ENCODE measurements at regions not wholly inside any gene's neighbourhood (a gene's known extent, or its start where the extent isn't known, plus 50 kb on each side); places are given as distances from the start of the nearest gene placed in this dataset.
A peak's percentile ranks its signal among the peaks of the same experiment; 100 is the strongest.
"Not testable (repeated sequence)": the region's sequence is repeated elsewhere in the genome, so short reads cannot be mapped to it uniquely, and the experiment has no call there.

DNA sequence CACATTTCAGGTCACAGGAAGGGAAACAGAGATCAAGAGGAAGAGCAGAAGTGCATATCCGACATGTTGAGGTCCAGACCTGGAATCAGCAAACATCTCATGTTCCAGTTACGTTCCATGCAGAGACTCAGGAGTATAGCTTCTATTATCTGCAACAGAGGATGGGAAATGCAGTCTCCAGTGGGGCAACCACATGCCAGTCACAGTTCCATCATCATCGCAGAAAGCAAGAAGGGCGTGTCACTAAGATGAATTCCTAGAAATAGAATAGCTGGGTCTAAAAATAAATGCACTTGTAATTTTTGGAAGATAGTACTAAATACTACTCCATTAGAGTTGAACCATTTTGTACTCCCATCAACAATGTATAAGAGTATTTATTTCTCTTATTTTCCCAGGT lies 133.2 kb upstream of the MDFIC start:
- Histone ChIP-seq H3K27me3 (replicated peaks) (no peaks in the 10 kb centered on the region), H3K4me3 (no peak overlapping the region), H3K9me3 (replicated peaks) (no peaks in the 10 kb centered on the region), H3K36me3 (no peaks in the 10 kb centered on the region), H3K4me1 (replicated peaks) (no peaks in the 10 kb centered on the region), H3K27ac (no peak overlapping the region)
- DNase-seq (ENCODE audit: low read depth in 1 of 2, low spot score in 2 of 2): no peak

DNA sequence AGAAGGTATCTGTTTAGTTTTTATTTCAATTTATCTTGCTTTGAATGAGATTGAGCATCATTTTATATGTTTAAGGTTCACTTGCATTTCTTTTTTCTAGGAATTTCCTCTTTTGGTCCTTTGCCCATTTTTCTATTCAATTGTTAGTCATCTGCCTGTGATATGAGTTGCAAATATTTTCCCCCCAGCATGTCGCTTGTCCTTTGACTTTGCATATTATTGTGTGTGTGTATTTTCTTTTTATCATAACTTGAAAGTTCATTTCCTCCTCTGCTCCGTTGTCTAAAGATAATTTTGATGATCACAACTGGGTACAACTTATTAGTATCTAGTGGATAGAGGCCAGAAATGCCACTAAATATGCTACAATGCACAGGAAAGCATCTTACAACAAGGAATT lies 132.7 kb upstream of the MDFIC start:
- H3K27me3 ChIP-seq (replicated peaks): no peaks in the 10 kb centered on the region
- H3K9me3 ChIP-seq (replicated peaks): no peaks in the 10 kb centered on the region
- no peak for DNase-seq (ENCODE audit: low read depth in 1 of 2, low spot score in 2 of 2)
- H3K36me3 ChIP-seq: no peaks in the 10 kb centered on the region
- no peak overlapping the region for H3K4me3 ChIP-seq
- H3K27ac ChIP-seq: no peak overlapping the region
- no peaks in the 10 kb centered on the region for H3K4me1 ChIP-seq (replicated peaks)

DNA sequence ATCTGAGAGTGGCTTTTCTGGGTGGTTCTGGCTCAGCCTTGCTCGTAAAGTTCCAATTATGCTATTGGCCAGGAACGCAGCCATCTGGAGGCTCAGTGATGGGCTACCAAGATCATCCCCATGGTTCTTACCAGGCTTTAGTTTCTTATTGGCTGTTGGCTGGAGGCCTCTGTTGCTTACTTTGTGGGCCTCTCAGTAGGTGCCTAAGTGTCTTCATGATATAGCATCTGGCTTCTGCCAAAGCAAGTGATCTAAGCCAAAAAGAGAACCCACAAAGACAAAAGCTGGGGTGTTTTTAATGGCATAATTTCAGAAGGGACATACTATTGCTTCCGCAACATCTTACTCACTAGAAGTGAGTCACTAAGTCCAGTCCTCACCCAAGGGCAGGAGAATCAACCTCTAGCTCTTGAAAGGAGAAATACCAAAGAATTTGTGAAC lies 132.0 kb upstream of the MDFIC start:
- no peak for DNase-seq (ENCODE audit: low read depth in 1 of 2, low spot score in 2 of 2)
- no peak overlapping the region for H3K27ac ChIP-seq
- no peak overlapping the region for H3K4me3 ChIP-seq
- H3K9me3 ChIP-seq (replicated peaks): no peaks in the 10 kb centered on the region
- H3K4me1 ChIP-seq (replicated peaks): no peaks in the 10 kb centered on the region
- no peaks in the 10 kb centered on the region for H3K27me3 ChIP-seq (replicated peaks)
- no peaks in the 10 kb centered on the region for H3K36me3 ChIP-seq

DNA sequence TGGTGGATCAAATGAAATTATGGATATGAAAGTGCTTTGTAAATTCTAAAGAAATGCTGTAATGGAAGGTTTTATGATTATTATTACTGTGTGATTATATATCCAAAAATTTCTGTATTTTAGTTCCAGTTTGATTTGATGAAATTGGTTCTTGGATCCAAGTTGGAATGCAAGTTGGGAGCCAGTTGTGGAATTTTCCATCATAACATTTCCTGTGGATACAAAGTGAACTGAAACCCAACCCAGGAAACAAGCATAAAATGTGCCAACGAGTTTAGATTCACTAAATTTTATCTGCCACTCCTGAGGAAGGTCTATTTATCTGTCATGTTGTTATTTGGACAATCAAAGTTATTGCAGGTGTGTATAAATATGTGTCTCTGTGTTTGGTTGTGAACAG lies 131.4 kb upstream of the MDFIC start:
- H3K27me3 ChIP-seq (replicated peaks): no peaks in the 10 kb centered on the region
- no peaks in the 10 kb centered on the region for H3K4me1 ChIP-seq (replicated peaks)
- H3K9me3 ChIP-seq (replicated peaks): no peaks in the 10 kb centered on the region
- no peak overlapping the region for H3K4me3 ChIP-seq
- no peaks in the 10 kb centered on the region for H3K36me3 ChIP-seq
- no peak overlapping the region for H3K27ac ChIP-seq
- DNase-seq (ENCODE audit: low read depth in 1 of 2, low spot score in 2 of 2): no peak

DNA sequence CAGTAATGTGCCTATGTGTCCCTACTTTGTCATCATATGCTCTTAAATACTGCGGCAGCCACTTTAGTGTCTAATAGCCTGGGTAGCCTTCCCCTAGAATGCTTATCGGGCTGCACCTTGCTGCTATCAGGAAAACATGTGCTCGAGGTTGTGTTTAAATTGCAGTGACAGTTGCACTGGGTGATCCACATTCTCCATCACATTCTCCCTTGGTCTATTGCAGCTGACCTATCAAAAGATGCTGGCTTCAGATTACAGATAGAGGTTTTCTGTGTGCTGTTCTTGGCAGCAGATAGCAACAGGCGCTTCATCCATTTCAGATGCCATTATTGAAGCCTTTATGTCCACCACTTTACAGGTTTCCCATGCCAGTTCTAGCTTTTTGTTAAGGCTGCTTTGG lies 130.1 kb upstream of the MDFIC start:
- Histone ChIP-seq H3K4me1 (replicated peaks) (no peaks in the 10 kb centered on the region), H3K4me3 (no peak overlapping the region), H3K27ac (no peak overlapping the region), H3K9me3 (replicated peaks) (no peaks in the 10 kb centered on the region), H3K27me3 (replicated peaks) (no peaks in the 10 kb centered on the region; the same call in 1 of the 2 replicates), H3K36me3 (no peaks in the 10 kb centered on the region)
- no peak for DNase-seq (ENCODE audit: low read depth in 1 of 2, low spot score in 2 of 2)

DNA sequence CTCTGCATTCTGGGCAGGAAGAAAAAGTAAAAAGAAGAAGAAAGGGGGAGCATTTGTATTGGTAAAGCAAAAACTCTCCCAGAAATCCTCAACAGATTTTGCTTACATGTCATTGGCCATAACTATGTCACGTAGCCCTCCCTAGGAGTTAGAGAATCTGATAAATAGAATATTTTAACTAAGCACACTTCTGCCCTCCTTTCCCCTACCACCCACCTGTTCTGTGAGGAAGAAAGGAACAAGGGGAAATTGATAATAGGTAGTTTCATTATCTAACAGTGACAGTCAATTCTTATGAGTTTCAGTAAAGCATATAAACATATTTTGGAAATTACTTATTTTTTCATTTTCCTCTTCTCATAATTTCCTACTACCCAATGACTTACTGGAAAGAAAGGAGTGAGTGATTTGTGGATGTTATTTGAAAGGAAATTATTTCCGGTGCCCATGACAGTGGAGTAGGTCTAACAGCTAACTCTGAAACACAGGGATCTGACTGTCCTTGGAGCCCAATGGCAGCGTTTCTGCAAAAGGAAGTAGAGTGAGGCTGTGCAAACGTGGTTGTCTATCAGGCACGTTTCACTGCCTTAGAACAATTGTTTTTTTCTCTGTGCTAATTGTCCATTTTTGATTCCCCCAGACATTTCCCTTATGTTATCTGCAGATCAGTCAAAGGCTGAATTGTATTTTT lies 128.6 kb upstream of the MDFIC start:
- Histone ChIP-seq H3K4me3 (no peak overlapping the region), H3K4me1 (replicated peaks) (no peaks in the 10 kb centered on the region), H3K9me3 (replicated peaks) (no peaks in the 10 kb centered on the region), H3K27me3 (replicated peaks) (no peaks in the 10 kb centered on the region; the same call in 1 of the 2 replicates), H3K27ac (no peak overlapping the region), H3K36me3 (no peaks in the 10 kb centered on the region)
- no peak for DNase-seq (ENCODE audit: low read depth in 1 of 2, low spot score in 2 of 2)

DNA sequence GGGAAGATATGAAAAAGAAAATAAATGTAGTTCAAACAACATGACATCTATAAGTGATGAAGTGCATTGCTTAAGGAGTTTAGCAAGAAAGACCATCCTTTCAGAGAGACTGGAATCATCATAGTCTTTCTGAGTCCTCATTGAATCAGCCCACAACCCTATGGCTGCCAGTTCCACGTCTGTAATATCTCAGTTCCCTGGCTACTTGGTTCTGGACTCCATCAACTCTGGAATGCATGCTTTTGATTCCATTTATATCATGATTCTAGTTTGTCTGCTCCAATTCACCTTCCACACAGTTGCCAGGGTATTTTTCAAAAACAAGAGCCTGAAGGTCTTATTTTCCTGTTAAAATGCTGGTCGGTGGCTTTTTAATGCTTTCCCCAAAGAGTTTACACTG lies 126.4 kb upstream of the MDFIC start:
- Histone ChIP-seq H3K9me3 (replicated peaks) (no peaks in the 10 kb centered on the region), H3K27ac (no peak overlapping the region), H3K36me3 (no peaks in the 10 kb centered on the region), H3K27me3 (replicated peaks) (no peaks in the 10 kb centered on the region; the same call in 1 of the 2 replicates), H3K4me3 (no peak overlapping the region), H3K4me1 (replicated peaks) (no peaks in the 10 kb centered on the region)
- no peak for DNase-seq (ENCODE audit: low read depth in 1 of 2, low spot score in 2 of 2)

DNA sequence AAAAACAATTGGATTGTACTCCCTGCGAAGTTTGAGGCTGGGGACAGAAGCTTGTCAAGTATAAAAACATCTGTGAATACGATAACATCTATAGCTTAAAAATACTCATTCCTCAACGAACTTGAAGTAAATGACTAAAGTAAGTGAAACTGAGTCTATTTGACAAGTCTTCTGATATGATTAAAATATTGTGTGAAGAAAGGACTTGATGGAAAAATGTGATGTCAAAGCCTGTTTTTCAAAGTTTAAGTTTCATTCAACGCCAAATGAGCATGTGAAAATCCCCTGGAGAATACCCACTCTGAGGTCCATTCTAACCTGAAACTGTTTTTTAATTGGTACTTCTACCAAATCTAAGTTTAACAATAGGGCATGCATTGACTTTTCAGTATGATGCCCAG lies 122.3 kb upstream of the MDFIC start:
- no peak overlapping the region for H3K4me3 ChIP-seq
- no peaks in the 10 kb centered on the region for H3K36me3 ChIP-seq
- H3K27me3 ChIP-seq (replicated peaks): no peaks in the 10 kb centered on the region; the same call in 1 of the 2 replicates
- H3K27ac ChIP-seq: no peak overlapping the region
- H3K9me3 ChIP-seq (replicated peaks): no peaks in the 10 kb centered on the region
- no peaks in the 10 kb centered on the region for H3K4me1 ChIP-seq (replicated peaks)
- no peak for DNase-seq (ENCODE audit: low read depth in 1 of 2, low spot score in 2 of 2)

DNA sequence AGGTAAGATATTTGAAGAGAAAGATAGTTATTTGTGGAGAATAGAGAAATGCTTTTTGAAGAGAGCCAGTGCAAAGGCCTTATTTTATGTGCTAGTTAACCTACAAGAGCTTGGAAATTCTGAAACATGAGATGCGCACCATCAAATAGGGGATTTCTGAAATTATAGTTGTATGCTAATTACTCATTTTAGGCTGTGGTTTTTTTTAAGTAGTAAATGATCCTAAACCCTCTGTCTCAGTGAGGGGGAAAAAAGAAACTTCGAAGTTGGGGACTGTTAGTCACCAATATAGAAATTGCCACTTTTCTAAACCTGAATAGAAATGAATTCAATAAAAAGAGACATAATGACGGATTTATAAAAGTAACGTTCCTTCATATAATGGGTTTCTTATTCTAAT lies 119.3 kb upstream of the MDFIC start:
- H3K4me1 ChIP-seq (replicated peaks): no peaks in the 10 kb centered on the region
- H3K27ac ChIP-seq: no peak overlapping the region
- no peaks in the 10 kb centered on the region for H3K36me3 ChIP-seq
- H3K4me3 ChIP-seq: no peak overlapping the region
- no peaks in the 10 kb centered on the region for H3K27me3 ChIP-seq (replicated peaks)
- H3K9me3 ChIP-seq (replicated peaks): no peaks in the 10 kb centered on the region
- no peak for DNase-seq (ENCODE audit: low read depth in 1 of 2, low spot score in 2 of 2)

DNA sequence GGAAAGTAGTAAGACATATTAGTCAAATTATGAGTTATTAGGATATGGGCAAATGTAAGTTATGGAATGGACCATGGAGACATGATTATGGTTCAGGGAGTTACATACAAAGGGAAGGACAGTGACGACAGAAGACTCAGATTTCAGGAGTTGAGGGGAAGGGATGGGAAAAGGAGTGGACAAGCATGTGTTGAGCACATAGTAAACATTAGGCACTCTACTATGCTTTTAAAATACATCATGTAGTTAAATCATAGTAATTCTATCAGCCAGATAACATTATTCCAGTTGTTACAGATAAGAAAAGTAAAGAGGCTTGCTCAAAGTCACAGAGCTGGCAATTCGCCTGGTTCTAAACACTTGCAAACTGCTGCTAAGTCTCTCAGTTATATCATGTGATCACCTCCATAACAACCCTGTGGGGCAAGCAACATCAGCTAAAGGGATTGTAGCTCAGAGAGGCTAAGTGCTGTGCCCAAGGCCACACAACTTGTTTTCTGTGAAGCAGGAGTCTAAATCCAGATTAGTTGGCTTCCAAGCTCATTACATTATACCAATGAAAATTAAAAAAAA lies 115.2 kb upstream of the MDFIC start:
- DNase-seq (ENCODE audit: low read depth in 1 of 2, low spot score in 2 of 2): no peak
- H3K4me1 ChIP-seq (replicated peaks): no peaks in the 10 kb centered on the region
- no peaks in the 10 kb centered on the region for H3K36me3 ChIP-seq
- no peaks in the 10 kb centered on the region for H3K9me3 ChIP-seq (replicated peaks)
- H3K27me3 ChIP-seq (replicated peaks): no peaks in the 10 kb centered on the region
- no peak overlapping the region for H3K27ac ChIP-seq
- H3K4me3 ChIP-seq: no peak overlapping the region

DNA sequence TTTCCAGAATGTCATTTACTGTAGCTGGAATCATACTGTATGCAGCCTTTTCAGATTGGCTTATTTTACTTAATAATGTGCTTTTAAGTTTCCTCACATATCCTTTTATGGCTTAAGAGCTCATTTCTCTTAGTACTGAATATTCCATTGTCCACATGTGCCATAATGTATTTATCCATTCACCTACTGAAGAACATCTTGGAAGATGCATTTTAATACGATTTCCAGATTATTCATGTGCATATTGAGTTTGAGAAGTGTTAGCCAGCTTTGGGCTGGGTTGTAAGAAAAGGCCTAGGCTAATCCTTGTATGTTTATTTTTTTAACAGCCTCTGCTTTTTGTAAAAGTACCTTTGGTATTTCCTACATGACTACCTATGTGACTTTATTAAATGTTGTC lies 109.3 kb upstream of the MDFIC start:
- H3K36me3 ChIP-seq: no peaks in the 10 kb centered on the region
- H3K27me3 ChIP-seq (replicated peaks): no peaks in the 10 kb centered on the region
- no peak overlapping the region for H3K27ac ChIP-seq
- no peaks in the 10 kb centered on the region for H3K9me3 ChIP-seq (replicated peaks)
- no peak overlapping the region for H3K4me3 ChIP-seq
- no peaks in the 10 kb centered on the region for H3K4me1 ChIP-seq (replicated peaks)
- no peak for DNase-seq (ENCODE audit: low read depth in 1 of 2, low spot score in 2 of 2)

DNA sequence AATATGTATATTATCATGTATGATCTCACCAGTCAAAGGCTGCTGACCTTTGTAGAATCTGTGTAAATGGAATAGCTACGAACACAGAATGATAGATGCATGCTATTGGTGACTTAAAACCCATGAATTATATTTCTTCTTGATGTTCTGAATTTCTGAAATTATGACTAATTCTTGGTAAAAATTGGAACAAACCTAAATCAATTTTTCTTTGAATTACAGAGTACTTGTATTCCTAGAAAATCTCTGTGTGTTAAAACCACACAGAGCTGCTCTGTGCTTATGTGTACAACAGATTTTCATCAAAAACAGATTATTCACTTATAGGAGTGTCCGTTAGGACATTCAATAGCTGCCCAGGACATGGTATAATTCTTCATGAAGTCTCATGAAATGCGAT lies 108.3 kb upstream of the MDFIC start:
- Histone ChIP-seq H3K27me3 (replicated peaks) (no peaks in the 10 kb centered on the region), H3K4me3 (no peak overlapping the region), H3K9me3 (replicated peaks) (no peaks in the 10 kb centered on the region), H3K4me1 (replicated peaks) (peaks cover 5% of the 10 kb centered on the region), H3K36me3 (no peaks in the 10 kb centered on the region), H3K27ac (no peak overlapping the region)
- DNase-seq (ENCODE audit: low read depth in 1 of 2, low spot score in 2 of 2): no peak

DNA sequence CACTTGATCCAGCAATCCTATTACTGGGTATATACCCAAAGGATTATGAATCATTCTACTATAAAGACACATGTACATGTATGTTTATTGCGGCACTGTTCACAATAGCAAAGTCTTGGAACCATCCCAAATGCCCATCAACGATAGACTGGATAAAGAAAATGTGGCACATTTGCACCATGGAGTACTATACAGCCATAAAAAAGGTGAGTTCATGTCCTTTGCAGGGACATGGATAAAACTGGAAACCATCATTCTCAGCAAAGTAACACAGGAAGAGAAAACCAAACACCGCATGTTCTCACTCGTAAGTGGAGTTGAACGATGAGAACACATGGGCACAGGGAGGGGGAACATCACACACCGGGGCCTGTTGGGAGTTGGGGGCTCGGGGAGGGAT lies 104.9 kb upstream of the MDFIC start:
- not testable (repeated sequence) for DNase-seq (ENCODE audit: low read depth in 1 of 2, low spot score in 2 of 2); H3K27me3 ChIP-seq (replicated peaks); H3K27ac ChIP-seq; H3K36me3 ChIP-seq; H3K9me3 ChIP-seq (replicated peaks); H3K4me3 ChIP-seq
- peaks cover 25% of the 10 kb centered on the region for H3K4me1 ChIP-seq (replicated peaks)

DNA sequence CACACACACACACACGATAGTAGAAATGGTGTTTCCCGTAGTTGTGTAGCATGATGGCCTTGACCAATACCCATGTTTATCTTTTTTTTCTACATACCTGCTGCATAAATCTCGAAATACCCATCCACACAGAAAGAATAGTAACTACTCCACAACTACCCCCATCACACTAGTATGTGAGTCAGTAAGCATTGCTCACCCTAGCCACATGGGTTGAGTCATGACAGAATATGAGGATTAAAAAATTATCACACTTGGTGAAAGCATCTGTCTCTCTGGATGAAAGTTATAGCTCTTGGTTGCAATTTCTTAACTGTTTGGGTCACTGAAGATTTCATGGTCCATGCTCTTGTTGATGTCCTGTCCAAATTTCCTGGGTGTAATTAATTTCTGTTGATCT lies 103.4 kb upstream of the MDFIC start:
- DNase-seq (ENCODE audit: low read depth in 1 of 2, low spot score in 2 of 2): peak in 1 of 2 experiments; percentile 9
- Histone ChIP-seq H3K27ac (no peak overlapping the region), H3K4me1 (replicated peaks) (peaks cover 25% of the 10 kb centered on the region), H3K4me3 (no peak overlapping the region), H3K9me3 (replicated peaks) (no peaks in the 10 kb centered on the region), H3K36me3 (no peaks in the 10 kb centered on the region), H3K27me3 (replicated peaks) (no peaks in the 10 kb centered on the region)
